Parathyroid adenoma (tissue), 2 donors: ENCODE measurements at regions not wholly inside any gene's neighbourhood (a gene's known extent, or its start where the extent isn't known, plus 50 kb on each side); places are given as distances from the start of the nearest gene placed in this dataset.

Experiments
- H2AFZ ChIP-seq: fragments of 300-600 bp; sonication (generic); one replicate; pipeline ENCODE4 v1.7.0; 2017; ENCODE audit warnings: antibody characterized with exemption, mild to moderate bottlenecking
- H3K27ac ChIP-seq: fragments of 300-600 bp; sonication (generic); one replicate; pipeline ENCODE4 v1.7.0; 2017
- H3K27me3 ChIP-seq: fragments of 300-600 bp; sonication (generic); one replicate; pipeline ENCODE4 v1.7.0; 2017; ENCODE audit warnings: low read length; ENCODE audit not compliant: control insufficient read depth, insufficient read depth
- H3K36me3 ChIP-seq: fragments of 300-600 bp; sonication (generic); one replicate; pipeline ENCODE4 v1.7.0; 2017; ENCODE audit warnings: low read length; ENCODE audit not compliant: control insufficient read depth, insufficient read depth
- H3K4me1 ChIP-seq: fragments of 300-600 bp; sonication (generic); one replicate; pipeline ENCODE4 v1.7.0; 2017; ENCODE audit warnings: control low read depth
- H3K4me2 ChIP-seq: fragments of 300-600 bp; sonication (generic); one replicate; pipeline ENCODE4 v1.7.0; 2017; ENCODE audit warnings: low read length
- H3K4me3 ChIP-seq: fragments of 300-600 bp; sonication (generic); one replicate; pipeline ENCODE4 v1.7.0; 2017; ENCODE audit warnings: low read depth, low read length
- H3K79me2 ChIP-seq: fragments of 300-600 bp; sonication (generic); one replicate; pipeline ENCODE4 v1.7.0; 2017; ENCODE audit warnings: control low read depth
- H3K9ac ChIP-seq: fragments of 300-600 bp; sonication (generic); one replicate; pipeline ENCODE4 v1.7.0; 2017; ENCODE audit warnings: mild to moderate bottlenecking
- H3K9me3 ChIP-seq: fragments of 300-600 bp; sonication (generic); one replicate; pipeline ENCODE4 v1.7.0; 2017; ENCODE audit warnings: low read length; ENCODE audit not compliant: control insufficient read depth
- TF ChIP-seq, protein P1 (sequence below): fragments of 300-600 bp; sonication (generic); IDR thresholded peaks from one replicate; pipeline ENCODE4 v1.7.0; 2017; ENCODE audit warnings: antibody characterized with exemption, mild to moderate bottlenecking
- donor health status: primary hyperparathyroidism.

DNA sequence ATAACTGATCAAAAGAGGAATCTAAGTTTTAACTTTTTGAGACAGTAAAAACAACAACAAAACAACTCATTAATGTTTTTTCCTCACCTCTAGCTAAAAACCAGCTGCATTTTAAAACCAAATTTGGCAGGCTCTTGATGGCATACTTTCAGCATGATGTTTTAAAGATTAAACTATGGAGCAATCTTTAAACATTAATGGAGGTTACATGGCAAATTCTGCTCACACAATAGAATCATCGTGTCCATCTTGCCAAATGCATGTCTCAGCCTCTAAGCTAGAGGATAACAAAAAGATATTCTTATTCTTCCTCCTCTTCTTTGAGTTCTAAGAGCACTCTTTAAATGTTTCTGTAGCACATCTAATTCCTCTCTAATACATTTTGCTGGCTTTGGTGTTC lies 579.8 kb upstream of the PKN2 start:
- Histone ChIP-seq H3K79me2 (no peaks in the 10 kb centered on the region), H3K27ac (no peak overlapping the region), H3K4me1 (no peaks in the 10 kb centered on the region), H2AFZ (no peak overlapping the region), H3K4me2 (no peak overlapping the region), H3K9ac (no peak overlapping the region), H3K4me3 (no peak overlapping the region), H3K36me3 (no peaks in the 10 kb centered on the region), H3K9me3 (no peaks in the 10 kb centered on the region), H3K27me3 (no peaks in the 10 kb centered on the region)
- TF ChIP-seq, protein P1, sequence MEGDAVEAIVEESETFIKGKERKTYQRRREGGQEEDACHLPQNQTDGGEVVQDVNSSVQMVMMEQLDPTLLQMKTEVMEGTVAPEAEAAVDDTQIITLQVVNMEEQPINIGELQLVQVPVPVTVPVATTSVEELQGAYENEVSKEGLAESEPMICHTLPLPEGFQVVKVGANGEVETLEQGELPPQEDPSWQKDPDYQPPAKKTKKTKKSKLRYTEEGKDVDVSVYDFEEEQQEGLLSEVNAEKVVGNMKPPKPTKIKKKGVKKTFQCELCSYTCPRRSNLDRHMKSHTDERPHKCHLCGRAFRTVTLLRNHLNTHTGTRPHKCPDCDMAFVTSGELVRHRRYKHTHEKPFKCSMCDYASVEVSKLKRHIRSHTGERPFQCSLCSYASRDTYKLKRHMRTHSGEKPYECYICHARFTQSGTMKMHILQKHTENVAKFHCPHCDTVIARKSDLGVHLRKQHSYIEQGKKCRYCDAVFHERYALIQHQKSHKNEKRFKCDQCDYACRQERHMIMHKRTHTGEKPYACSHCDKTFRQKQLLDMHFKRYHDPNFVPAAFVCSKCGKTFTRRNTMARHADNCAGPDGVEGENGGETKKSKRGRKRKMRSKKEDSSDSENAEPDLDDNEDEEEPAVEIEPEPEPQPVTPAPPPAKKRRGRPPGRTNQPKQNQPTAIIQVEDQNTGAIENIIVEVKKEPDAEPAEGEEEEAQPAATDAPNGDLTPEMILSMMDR, result no peak

DNA sequence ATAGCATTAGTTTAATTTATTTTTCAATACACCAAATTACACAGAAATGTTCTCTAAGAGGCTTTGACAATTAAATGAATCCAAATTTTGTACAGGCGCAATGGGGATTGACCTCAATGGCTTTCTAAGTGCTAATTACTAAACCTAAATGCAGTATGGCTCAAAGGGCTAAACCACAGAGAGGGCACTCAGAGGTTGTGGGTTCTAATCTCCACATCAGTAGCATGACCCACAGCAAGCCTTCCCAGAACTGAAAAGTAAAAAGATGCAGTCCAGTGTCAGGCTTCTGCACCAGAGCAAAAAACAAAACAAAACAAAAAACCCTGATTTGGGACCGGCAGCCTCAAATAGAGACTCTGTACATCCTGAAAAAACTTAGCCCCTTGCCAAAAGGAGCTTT lies 579.2 kb upstream of the PKN2 start:
- TF ChIP-seq, protein P1, result no peak

DNA sequence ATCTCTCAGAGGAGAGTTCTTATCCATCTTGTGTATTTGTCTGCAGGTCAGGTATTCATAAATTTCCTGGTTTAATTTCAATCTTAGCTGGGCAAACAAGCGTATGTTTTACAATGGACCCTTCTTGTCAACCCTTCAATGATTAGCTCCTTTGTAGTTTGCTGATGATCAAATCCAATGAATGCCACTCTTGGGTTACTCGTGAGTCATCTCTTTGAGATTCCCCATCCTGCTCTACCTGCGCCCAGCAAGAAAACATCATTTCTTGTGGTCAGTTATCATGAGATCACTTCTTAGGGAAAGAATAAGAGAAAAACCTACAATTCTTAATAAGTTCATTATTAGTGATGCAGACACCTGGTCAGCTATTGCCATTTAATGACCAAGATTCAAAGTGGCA lies 572.3 kb upstream of the PKN2 start:
- Histone ChIP-seq H3K9me3 (no peaks in the 10 kb centered on the region), H3K4me2 (no peak overlapping the region), H3K4me3 (no peak overlapping the region), H3K79me2 (no peaks in the 10 kb centered on the region), H3K9ac (no peak overlapping the region), H3K27me3 (no peaks in the 10 kb centered on the region), H3K27ac (no peak overlapping the region), H2AFZ (no peak overlapping the region), H3K36me3 (no peaks in the 10 kb centered on the region), H3K4me1 (no peaks in the 10 kb centered on the region)
- TF ChIP-seq, protein P1, result no peak

More for the DNA sequence above, 579.2 kb upstream of the PKN2 start:
- no peak overlapping the region for H3K9ac ChIP-seq
- no peak overlapping the region for H3K4me3 ChIP-seq
- no peaks in the 10 kb centered on the region for H3K4me1 ChIP-seq
- no peak overlapping the region for H3K4me2 ChIP-seq
- H3K27me3 ChIP-seq, result no peaks in the 10 kb centered on the region
- H3K36me3 ChIP-seq, result no peaks in the 10 kb centered on the region
- no peak overlapping the region for H3K27ac ChIP-seq
- no peaks in the 10 kb centered on the region for H3K79me2 ChIP-seq
- H2AFZ ChIP-seq, result no peak overlapping the region
- H3K9me3 ChIP-seq, result no peaks in the 10 kb centered on the region

DNA sequence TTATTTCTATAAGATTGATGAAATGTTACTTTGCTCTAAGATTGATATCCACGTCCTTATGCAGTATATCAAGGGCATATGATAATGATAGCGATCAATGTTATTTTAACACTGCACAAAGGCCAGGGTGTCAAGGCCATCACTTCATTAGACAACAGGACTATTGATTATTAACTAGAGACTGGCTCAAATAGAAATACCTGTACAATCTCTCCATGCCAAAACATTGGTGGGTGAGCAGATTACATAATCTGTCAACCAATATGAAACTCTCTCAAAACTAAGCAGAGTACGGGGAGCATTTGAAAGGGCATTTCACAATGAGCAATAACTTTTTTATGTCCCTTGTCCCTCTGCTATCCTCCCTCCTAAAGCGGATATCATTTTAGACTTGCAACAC lies 566.5 kb upstream of the PKN2 start:
- H3K79me2 ChIP-seq, result no peaks in the 10 kb centered on the region
- H3K27me3 ChIP-seq, result no peaks in the 10 kb centered on the region
- no peaks in the 10 kb centered on the region for H3K4me1 ChIP-seq
- H3K36me3 ChIP-seq, result no peaks in the 10 kb centered on the region
- TF ChIP-seq, protein P1, result no peak
- no peak overlapping the region for H3K27ac ChIP-seq
- no peak overlapping the region for H3K4me3 ChIP-seq
- H2AFZ ChIP-seq, result no peak overlapping the region
- no peak overlapping the region for H3K9ac ChIP-seq
- no peak overlapping the region for H3K4me2 ChIP-seq
- no peaks in the 10 kb centered on the region for H3K9me3 ChIP-seq

DNA sequence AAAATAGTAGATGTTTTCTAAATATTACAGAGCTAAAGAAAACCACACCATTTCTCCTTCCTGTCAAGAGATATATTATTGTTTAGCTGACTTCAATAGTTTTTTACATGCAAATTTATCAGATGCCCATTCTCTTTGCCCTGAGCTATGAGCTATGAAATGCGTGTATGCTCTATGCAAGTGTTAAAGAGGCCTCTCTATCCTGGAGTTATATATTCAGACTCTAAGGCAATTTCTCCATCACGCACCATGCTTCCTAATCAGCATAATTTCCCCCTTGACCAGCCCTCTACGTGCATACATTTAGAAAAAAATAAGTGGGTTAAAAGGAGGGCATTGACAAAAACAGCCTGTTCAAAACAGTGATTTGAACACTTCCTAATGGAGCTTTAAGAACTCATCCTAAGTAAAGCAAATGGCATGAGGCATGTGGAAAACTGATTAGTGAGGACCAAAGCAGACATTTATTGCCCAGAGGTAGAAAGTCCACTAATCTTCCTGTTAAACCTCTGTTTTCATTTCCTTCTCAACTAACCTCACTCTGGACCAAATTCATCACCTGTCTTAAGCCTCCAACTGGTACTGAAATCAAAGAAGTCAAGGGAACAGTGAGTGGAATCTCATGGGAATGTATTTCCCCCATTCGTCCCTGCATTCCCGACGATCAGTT lies 565.8 kb upstream of the PKN2 start:
- Histone ChIP-seq H3K36me3 (no peaks in the 10 kb centered on the region), H2AFZ (no peak overlapping the region), H3K79me2 (no peaks in the 10 kb centered on the region), H3K9ac (no peak overlapping the region), H3K9me3 (no peaks in the 10 kb centered on the region), H3K27ac (no peak overlapping the region), H3K4me3 (no peak overlapping the region), H3K27me3 (no peaks in the 10 kb centered on the region), H3K4me1 (no peaks in the 10 kb centered on the region), H3K4me2 (no peak overlapping the region)
- TF ChIP-seq, protein P1, result no peak
